HG02571 (cell line): ENCODE measurements at regions not wholly inside any gene's neighbourhood (a gene's known extent, or its start where the extent isn't known, plus 50 kb on each side); places are given as distances from the start of the nearest gene placed in this dataset.

Source experiments
- ATAC-seq: cut with Tn5 transposase; IDR thresholded peaks from one replicate; pipeline ENCODE4 v1.9.1; 2021; ENCODE audit warnings: mild to moderate bottlenecking, moderate library complexity; ENCODE audit not compliant: unreplicated experiment

- no peak for ATAC-seq
Measured at GRCh38 chr7:36088553-36088952, 64.5 kb upstream of the EEPD1 start.

- ATAC-seq, result no peak
Measured at GRCh38 chr7:36088966-36089365, 64.1 kb upstream of the EEPD1 start.

GRCh38 chr7:36090976-36091873, 61.8 kb upstream of the EEPD1 start:
- no peak for ATAC-seq

- ATAC-seq, result no peak
Measured at GRCh38 chr7:36091874-36092176, 61.2 kb upstream of the EEPD1 start.

GRCh38 chr7:36092221-36092771, 60.8 kb upstream of the EEPD1 start:
- no peak for ATAC-seq

- ATAC-seq, result no peak
Measured at GRCh38 chr7:36096460-36097095, 56.5 kb upstream of the EEPD1 start.

GRCh38 chr7:36098096-36098495, 55.0 kb upstream of the EEPD1 start:
- no peak for ATAC-seq

GRCh38 chr7:36100226-36100625, 52.8 kb upstream of the EEPD1 start:
- no peak for ATAC-seq

- no peak for ATAC-seq
Measured at GRCh38 chr7:36100634-36101033, 52.4 kb upstream of the EEPD1 start.
